Trophoblast cell (in vitro differentiated cells and primary cell): ENCODE measurements at regions not wholly inside any gene's neighbourhood (a gene's known extent, or its start where the extent isn't known, plus 50 kb on each side); places are given as distances from the start of the nearest gene placed in this dataset.

Source experiments
- DNase-seq, 2 donors: peaks; one replicate each; pipeline ENCODE4 v3.0.0-alpha.2; 2016
- H2AFZ ChIP-seq: 2 replicates; pipeline ENCODE4 v1.6.1; 2013; ENCODE audit warnings: low read length, moderate library complexity, mild to moderate bottlenecking; ENCODE audit not compliant: insufficient read depth, poor library complexity
- H2AK5ac ChIP-seq: 2 replicates; pipeline ENCODE4 v1.6.1; 2013; ENCODE audit warnings: mild to moderate bottlenecking, low read length
- H2BK120ac ChIP-seq: 2 replicates; pipeline ENCODE4 v1.6.1; 2013; ENCODE audit warnings: low read length, mild to moderate bottlenecking, moderate library complexity; ENCODE audit not compliant: insufficient read depth, poor library complexity
- H2BK12ac ChIP-seq: 2 replicates; pipeline ENCODE4 v1.6.1; 2013; ENCODE audit warnings: mild to moderate bottlenecking, low read length, moderate library complexity
- H2BK5ac ChIP-seq: 2 replicates; pipeline ENCODE4 v1.6.1; 2013; ENCODE audit warnings: low read length, low read depth, moderate library complexity, mild to moderate bottlenecking; ENCODE audit not compliant: poor library complexity
- H3K14ac ChIP-seq: 2 replicates; pipeline ENCODE4 v1.6.1; 2013; ENCODE audit warnings: mild to moderate bottlenecking, low read length
- H3K18ac ChIP-seq: 2 replicates; pipeline ENCODE4 v1.6.1; 2013; ENCODE audit warnings: mild to moderate bottlenecking, low read length
- H3K23ac ChIP-seq: 2 replicates; pipeline ENCODE4 v1.6.1; 2013; ENCODE audit warnings: low read length
- H3K27ac ChIP-seq: 2 replicates; pipeline ENCODE4 v1.5.1; 2013; ENCODE audit warnings: low read depth, mild to moderate bottlenecking, inconsistent platforms, low read length, moderate library complexity
- H3K27me3 ChIP-seq: 2 replicates; pipeline ENCODE4 v1.6.1; 2013; ENCODE audit warnings: inconsistent platforms, mild to moderate bottlenecking, low read length, moderate library complexity; ENCODE audit not compliant: insufficient read depth
- H3K36me3 ChIP-seq, 2 experiments: 1 replicate in 1 of 2; 2 replicates in 1 of 2; pipeline ENCODE4 v1.6.1; 2013; ENCODE audit warnings: low read length in 2 of 2, mild to moderate bottlenecking in 2 of 2, moderate library complexity in 1 of 2; ENCODE audit not compliant: insufficient read depth in 2 of 2, control insufficient read depth in 1 of 2
- H3K4ac ChIP-seq: 2 replicates; pipeline ENCODE4 v1.6.1; 2013; ENCODE audit warnings: low read depth, mild to moderate bottlenecking, low read length, moderate library complexity
- H3K4me1 ChIP-seq, 2 experiments: 1 replicate in 1 of 2; 2 replicates in 1 of 2; pipeline ENCODE4 v1.6.1; 2013; ENCODE audit warnings: low read length in 2 of 2, mild to moderate bottlenecking in 2 of 2, moderate library complexity in 1 of 2; ENCODE audit not compliant: insufficient read depth in 2 of 2, control insufficient read depth in 1 of 2
- H3K4me2 ChIP-seq: 2 replicates; pipeline ENCODE4 v1.6.1; 2013; ENCODE audit warnings: inconsistent platforms, mild to moderate bottlenecking, low read length, moderate library complexity
- H3K4me3 ChIP-seq: 2 replicates; pipeline ENCODE4 v1.5.1; 2013; ENCODE audit warnings: mild to moderate bottlenecking, low read depth, low read length, inconsistent platforms
- H3K79me1 ChIP-seq: one replicate; pipeline ENCODE4 v1.6.1; 2013; ENCODE audit warnings: low read length
- H3K79me2 ChIP-seq: 2 replicates; pipeline ENCODE4 v1.6.1; 2013; ENCODE audit warnings: low read length, mild to moderate bottlenecking; ENCODE audit not compliant: control insufficient read depth, insufficient read depth, poor library complexity
- H3K9ac ChIP-seq: 2 replicates; pipeline ENCODE4 v1.6.1; 2013; ENCODE audit warnings: mild to moderate bottlenecking, low read length
- H3K9me3 ChIP-seq: 2 replicates; pipeline ENCODE4 v1.6.1; 2013; ENCODE audit warnings: low read depth, mild to moderate bottlenecking, control low read depth, inconsistent platforms, low read length; ENCODE audit not compliant: insufficient read depth
- H4K12ac ChIP-seq: 2 replicates; pipeline ENCODE4 v1.6.1; 2013; ENCODE audit warnings: low read depth, mild to moderate bottlenecking, low read length, moderate library complexity
- H4K8ac ChIP-seq: 2 replicates; pipeline ENCODE4 v1.6.1; 2013; ENCODE audit warnings: low read depth, mild to moderate bottlenecking, low read length, moderate library complexity
- H4K91ac ChIP-seq: one replicate; pipeline ENCODE4 v1.6.1; 2013; ENCODE audit warnings: low read depth, mild to moderate bottlenecking, low read length, moderate library complexity
- WGBS: extraction: QIAGEN DNeasy Blood & Tissue Kit; methylation state at CpG from one replicate; pipeline ENCODE4 v1.1.7; 2013; ENCODE audit warnings: missing lambda C conversion rate; ENCODE audit not compliant: insufficient read length, insufficient coverage; ENCODE audit errors: extremely low coverage; 5-methylcytosine and 5-hydroxymethylcytosine counted together

- no peak overlapping the region for H3K4me2 ChIP-seq
- no peak for DNase-seq
- no peak overlapping the region for H2AFZ ChIP-seq
- H2BK12ac ChIP-seq = no peak overlapping the region
- H3K36me3 ChIP-seq = no peaks in the 10 kb centered on the region
- H4K12ac ChIP-seq = peak overlapping the region; percentile 12
- H3K9me3 ChIP-seq = peaks cover 1% of the 10 kb centered on the region
- H2AK5ac ChIP-seq = no peak overlapping the region
- H3K4me3 ChIP-seq = no peak overlapping the region
- no peak overlapping the region for H3K23ac ChIP-seq
- H3K79me2 ChIP-seq = no peaks in the 10 kb centered on the region
- H4K91ac ChIP-seq = peak overlapping the region; percentile 7
- no peak overlapping the region for H3K4ac ChIP-seq
- H4K8ac ChIP-seq = no peak overlapping the region
- H3K79me1 ChIP-seq = peaks cover 7% of the 10 kb centered on the region
- H3K14ac ChIP-seq = no peak overlapping the region
- H3K18ac ChIP-seq = no peak overlapping the region
- H3K9ac ChIP-seq = no peak overlapping the region
- H3K27me3 ChIP-seq = no peaks in the 10 kb centered on the region
- H2BK120ac ChIP-seq = no peak overlapping the region
- H2BK5ac ChIP-seq = no peak overlapping the region
- peaks cover 11 to 20% of the 10 kb centered on the region in 2 experiments for H3K4me1 ChIP-seq
- peak overlapping the region; percentile 28 for H3K27ac ChIP-seq
- WGBS = no CpG with 5 or more reads among the region's 5 CpGs
Measured at GRCh38 chr3:59425942-59426341, 376.1 kb upstream of the CFAP20DC start.

- Histone ChIP-seq H2AFZ (no peak overlapping the region), H3K4me2 (no peak overlapping the region), H3K23ac (no peak overlapping the region), H3K79me1 (peaks cover 7% of the 10 kb centered on the region), H3K79me2 (no peaks in the 10 kb centered on the region), H2BK120ac (peak overlapping the region; percentile 36), H2AK5ac (no peak overlapping the region), H3K4ac (no peak overlapping the region), H3K4me3 (no peak overlapping the region), H4K8ac (peak overlapping the region; percentile 9), H3K9ac (no peak overlapping the region), H3K18ac (peak overlapping the region; percentile 29), H3K14ac (no peak overlapping the region), H3K27ac (peak overlapping the region; percentile 73), H3K27me3 (no peaks in the 10 kb centered on the region), H2BK12ac (no peak overlapping the region), H3K36me3 (no peaks in the 10 kb centered on the region), H4K12ac (no peak overlapping the region), H2BK5ac (no peak overlapping the region), H4K91ac (no peak overlapping the region), H3K4me1 (peaks cover 11 to 20% of the 10 kb centered on the region in 2 experiments), H3K9me3 (peaks cover 1% of the 10 kb centered on the region)
- WGBS = no CpG with 5 or more reads among the region's 8 CpGs
- peak in 1 of 2 donors; percentile 16 for DNase-seq
Measured at GRCh38 chr3:59425371-59425770, 375.5 kb upstream of the CFAP20DC start.

- DNase-seq = no peak
- Histone ChIP-seq H2AK5ac (no peak overlapping the region), H2AFZ (no peak overlapping the region), H3K4me1 (peaks cover 11 to 20% of the 10 kb centered on the region in 2 experiments), H2BK12ac (peak overlapping the region; percentile 2), H3K79me2 (no peaks in the 10 kb centered on the region), H4K8ac (no peak overlapping the region), H3K36me3 (no peaks in the 10 kb centered on the region), H3K9ac (no peak overlapping the region), H4K91ac (peak overlapping the region; percentile 41), H3K4me3 (peak overlapping the region; percentile 35), H3K9me3 (peaks cover 1% of the 10 kb centered on the region), H3K4ac (no peak overlapping the region), H2BK5ac (no peak overlapping the region), H4K12ac (no peak overlapping the region), H2BK120ac (no peak overlapping the region), H3K79me1 (peaks cover 7% of the 10 kb centered on the region), H3K14ac (no peak overlapping the region), H3K23ac (no peak overlapping the region), H3K27me3 (no peaks in the 10 kb centered on the region), H3K4me2 (no peak overlapping the region), H3K18ac (no peak overlapping the region), H3K27ac (no peak overlapping the region)
- WGBS = no CpG with 5 or more reads among the region's 10 CpGs
Measured at GRCh38 chr3:59424268-59425010, 374.6 kb upstream of the CFAP20DC start.

GRCh38 chr3:59423707-59424106 lies 373.9 kb upstream of the CFAP20DC start:
- no peaks in the 10 kb centered on the region for H3K27me3 ChIP-seq
- no peak overlapping the region for H4K8ac ChIP-seq
- no peak overlapping the region for H3K23ac ChIP-seq
- H4K91ac ChIP-seq = peak overlapping the region; percentile 26
- no peak overlapping the region for H3K9ac ChIP-seq
- no peak overlapping the region for H3K4me2 ChIP-seq
- H3K14ac ChIP-seq = no peak overlapping the region
- H4K12ac ChIP-seq = no peak overlapping the region
- no peak overlapping the region for H2AFZ ChIP-seq
- peak overlapping the region; percentile 23 for H2BK12ac ChIP-seq
- H3K27ac ChIP-seq = no peak overlapping the region
- H3K79me1 ChIP-seq = peaks cover 7% of the 10 kb centered on the region
- peak overlapping the region; percentile 39 for H2AK5ac ChIP-seq
- peaks cover 11 to 19% of the 10 kb centered on the region in 2 experiments for H3K4me1 ChIP-seq
- no peak overlapping the region for H2BK120ac ChIP-seq
- no peaks in the 10 kb centered on the region for H3K79me2 ChIP-seq
- H3K4me3 ChIP-seq = no peak overlapping the region
- no peak overlapping the region for H3K4ac ChIP-seq
- no CpG with 5 or more reads among the region's 11 CpGs for WGBS
- H2BK5ac ChIP-seq = no peak overlapping the region
- no peak for DNase-seq
- peaks cover 1% of the 10 kb centered on the region for H3K9me3 ChIP-seq
- H3K36me3 ChIP-seq = no peaks in the 10 kb centered on the region
- H3K18ac ChIP-seq = no peak overlapping the region
